OCI-M1 (cell line): ENCODE measurements at regions not wholly inside any gene's neighbourhood (a gene's known extent, or its start where the extent isn't known, plus 50 kb on each side); places are given as distances from the start of the nearest gene placed in this dataset.
A peak's percentile ranks its signal among the peaks of the same experiment; 100 is the strongest.
"Not testable (repeated sequence)": the region's sequence is repeated elsewhere in the genome, so short reads cannot be mapped to it uniquely, and the experiment has no call there.

Source experiments
- DNase-seq: peaks from one replicate; lab custom pipeline; 2025; lab: John Stamatoyannopoulos, UW

GRCh38 chr17:22044706-22045246 is 352.5 kb downstream of the KCNJ18 start:
- not testable (repeated sequence) for DNase-seq

- not testable (repeated sequence) for DNase-seq
Measured at GRCh38 chr17:22047521-22047920, 355.2 kb downstream of the KCNJ18 start.

GRCh38 chr17:22048226-22048625 is 355.9 kb downstream of the KCNJ18 start:
- not testable (repeated sequence) for DNase-seq

- DNase-seq = not testable (repeated sequence)
Measured at GRCh38 chr17:22050766-22051165, 358.4 kb downstream of the KCNJ18 start.

GRCh38 chr17:22052715-22053114 is 360.4 kb downstream of the KCNJ18 start:
- not testable (repeated sequence) for DNase-seq

GRCh38 chr17:22056566-22056965 is 364.2 kb downstream of the KCNJ18 start:
- DNase-seq = not testable (repeated sequence)

- DNase-seq = not testable (repeated sequence)
Measured at GRCh38 chr17:22075918-22076317, 383.6 kb downstream of the KCNJ18 start.

- DNase-seq = not testable (repeated sequence)
Measured at GRCh38 chr17:22088589-22088988, 396.3 kb downstream of the KCNJ18 start.

- no peak for DNase-seq
Measured at GRCh38 chr17:22090263-22090935, 398.1 kb downstream of the KCNJ18 start.

- not testable (repeated sequence) for DNase-seq
Measured at GRCh38 chr17:22091041-22091679, 398.8 kb downstream of the KCNJ18 start.

- not testable (repeated sequence) for DNase-seq
Measured at GRCh38 chr17:22091840-22092239, 399.5 kb downstream of the KCNJ18 start.

- DNase-seq = peak; percentile 6
Measured at GRCh38 chr17:22095414-22095813, 403.1 kb downstream of the KCNJ18 start.

- not testable (repeated sequence) for DNase-seq
Measured at GRCh38 chr17:22099633-22100032, 407.3 kb downstream of the KCNJ18 start.

GRCh38 chr17:22102177-22102576 is 409.9 kb downstream of the KCNJ18 start:
- no peak for DNase-seq

GRCh38 chr17:22116720-22117119 is 424.4 kb downstream of the KCNJ18 start:
- not testable (repeated sequence) for DNase-seq

- not testable (repeated sequence) for DNase-seq
Measured at GRCh38 chr17:22117401-22117800, 425.1 kb downstream of the KCNJ18 start.

GRCh38 chr17:22119016-22119415 is 426.7 kb downstream of the KCNJ18 start:
- not testable (repeated sequence) for DNase-seq

- DNase-seq = not testable (repeated sequence)
Measured at GRCh38 chr17:22119751-22120150, 427.4 kb downstream of the KCNJ18 start.

- peak; percentile 41 for DNase-seq
Measured at GRCh38 chr17:22123536-22124281, 431.4 kb downstream of the KCNJ18 start.

GRCh38 chr17:22128171-22128570 is 435.8 kb downstream of the KCNJ18 start:
- no peak for DNase-seq

GRCh38 chr17:22128723-22129122 is 436.4 kb downstream of the KCNJ18 start:
- peak; percentile 65 for DNase-seq

GRCh38 chr17:22129920-22130319 is 437.6 kb downstream of the KCNJ18 start:
- DNase-seq = not testable (repeated sequence)
